ENCODE measurements at regions not wholly inside any gene's neighbourhood (a gene's known extent, or its start where the extent isn't known, plus 50 kb on each side); places are given as distances from the start of the nearest gene placed in this dataset.

- TF ChIP-seq, protein P1, sequence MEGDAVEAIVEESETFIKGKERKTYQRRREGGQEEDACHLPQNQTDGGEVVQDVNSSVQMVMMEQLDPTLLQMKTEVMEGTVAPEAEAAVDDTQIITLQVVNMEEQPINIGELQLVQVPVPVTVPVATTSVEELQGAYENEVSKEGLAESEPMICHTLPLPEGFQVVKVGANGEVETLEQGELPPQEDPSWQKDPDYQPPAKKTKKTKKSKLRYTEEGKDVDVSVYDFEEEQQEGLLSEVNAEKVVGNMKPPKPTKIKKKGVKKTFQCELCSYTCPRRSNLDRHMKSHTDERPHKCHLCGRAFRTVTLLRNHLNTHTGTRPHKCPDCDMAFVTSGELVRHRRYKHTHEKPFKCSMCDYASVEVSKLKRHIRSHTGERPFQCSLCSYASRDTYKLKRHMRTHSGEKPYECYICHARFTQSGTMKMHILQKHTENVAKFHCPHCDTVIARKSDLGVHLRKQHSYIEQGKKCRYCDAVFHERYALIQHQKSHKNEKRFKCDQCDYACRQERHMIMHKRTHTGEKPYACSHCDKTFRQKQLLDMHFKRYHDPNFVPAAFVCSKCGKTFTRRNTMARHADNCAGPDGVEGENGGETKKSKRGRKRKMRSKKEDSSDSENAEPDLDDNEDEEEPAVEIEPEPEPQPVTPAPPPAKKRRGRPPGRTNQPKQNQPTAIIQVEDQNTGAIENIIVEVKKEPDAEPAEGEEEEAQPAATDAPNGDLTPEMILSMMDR (conservative IDR thresholded peaks at IDR 0.05 in 1 of 2, IDR thresholded peaks at IDR 0.05 in 1 of 2; ENCODE audit: extremely low read depth in 1 of 2, insufficient read depth in 1 of 2, low read depth in 1 of 2, low read length in 2 of 2) = no peak
- TF ChIP-seq EZH2 (IDR thresholded peaks at IDR 0.05; ENCODE audit: borderline replicate concordance, low read length) = no peak
These were observed 167.3 kb downstream of the CARTPT start for GRCh38 chr5:71886406-71886805.
